Ovary (tissue), 3 donors: ENCODE measurements at regions not wholly inside any gene's neighbourhood (a gene's known extent, or its start where the extent isn't known, plus 50 kb on each side); places are given as distances from the start of the nearest gene placed in this dataset.

Experiments used
- CTCF ChIP-seq, 3 donors: fragments of 450-650 bp in 2 of 3; fragments of 200-600 bp in 1 of 3; IDR thresholded peaks; one replicate each; pipeline versions ENCODE4 v1.5.1 to v1.8.0; 2016 to 2022; ENCODE audit warnings: antibody characterized with exemption in 3 of 3, mild to moderate bottlenecking in 1 of 3
- POLR2A ChIP-seq: fragments of 450-650 bp; IDR thresholded peaks from one replicate; pipeline ENCODE4 v1.6.1; 2017; ENCODE audit warnings: antibody characterized with exemption, mild to moderate bottlenecking, moderate library complexity
- donor health status: DM: no; HTN: no; CAD: no.

GRCh38 chr2:33873076-33873605 is 274.0 kb upstream of the FAM98A start:
- TF ChIP-seq CTCF (IDR thresholded peaks at IDR 0.05): no peak
- no peak for TF ChIP-seq POLR2A
